BLaER1 treated with 17β-estradiol and CSF1 and Interleukin-3, amounts not matched to agents 10 nM and 100 nM (cell line): ENCODE measurements at regions not wholly inside any gene's neighbourhood (a gene's known extent, or its start where the extent isn't known, plus 50 kb on each side); places are given as distances from the start of the nearest gene placed in this dataset.
"Not testable (repeated sequence)": the region's sequence is repeated elsewhere in the genome, so short reads cannot be mapped to it uniquely, and the experiment has no call there.

Experiments used
- H3K27ac ChIP-seq, 11 experiments: shearing (Covaris generic); formaldehyde crosslinking; 2 replicates each; pipeline ENCODE4 v1.8.1; 2022
- H3K27me3 ChIP-seq, 11 experiments: shearing (Covaris generic); formaldehyde crosslinking; 2 replicates each; pipeline ENCODE4 v1.8.1; 2022
- H3K36me3 ChIP-seq, 11 experiments: shearing (Covaris generic); formaldehyde crosslinking; 2 replicates each; pipeline ENCODE4 v1.8.1; 2022
- H3K4me1 ChIP-seq, 10 experiments: shearing (Covaris generic); formaldehyde crosslinking; 2 replicates each; pipeline ENCODE4 v1.8.1; 2022
- H3K4me2 ChIP-seq, 11 experiments: shearing (Covaris generic); formaldehyde crosslinking; 2 replicates each; pipeline ENCODE4 v1.8.1; 2022
- H3K4me3 ChIP-seq, 10 experiments: shearing (Covaris generic); formaldehyde crosslinking; 2 replicates each; pipeline ENCODE4 v1.8.1; 2022
- H3K9ac ChIP-seq, 11 experiments: shearing (Covaris generic); formaldehyde crosslinking; 2 replicates each; pipeline ENCODE4 v1.8.1; 2022
- H3K9me3 ChIP-seq, 11 experiments: shearing (Covaris generic); formaldehyde crosslinking; replicated peaks in 1 of 11; 2 replicates each; pipeline ENCODE4 v1.8.1; 2022
- H4K20me1 ChIP-seq, 11 experiments: shearing (Covaris generic); formaldehyde crosslinking; 2 replicates each; pipeline ENCODE4 v1.8.1; 2022

DNA sequence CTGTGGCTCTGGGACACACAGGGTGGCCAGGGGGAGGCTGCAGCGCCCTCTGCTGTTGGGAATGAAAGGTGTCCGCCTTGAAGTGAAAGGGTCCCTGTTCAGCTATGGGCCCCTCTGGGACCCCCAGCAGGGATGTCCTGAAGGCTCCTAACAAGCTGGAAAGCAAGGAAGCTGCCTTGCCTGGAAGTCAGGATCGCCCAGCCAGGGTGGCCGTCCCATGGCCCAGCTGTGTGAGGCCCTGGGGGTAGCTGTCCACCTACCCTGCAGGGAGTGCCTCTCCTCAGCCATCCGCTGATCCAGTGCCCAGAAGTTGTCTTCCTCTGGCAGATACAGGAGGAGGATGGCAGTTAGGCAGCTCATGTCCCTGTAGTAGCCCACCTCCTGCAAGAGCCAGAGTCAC lies 143.4 kb upstream of the ZNG1F start:
- not testable (repeated sequence) for H3K9me3 ChIP-seq, H3K27ac ChIP-seq, H3K4me3 ChIP-seq, H3K27me3 ChIP-seq, H3K9ac ChIP-seq, H4K20me1 ChIP-seq, H3K4me2 ChIP-seq, H3K4me1 ChIP-seq, H3K36me3 ChIP-seq

DNA sequence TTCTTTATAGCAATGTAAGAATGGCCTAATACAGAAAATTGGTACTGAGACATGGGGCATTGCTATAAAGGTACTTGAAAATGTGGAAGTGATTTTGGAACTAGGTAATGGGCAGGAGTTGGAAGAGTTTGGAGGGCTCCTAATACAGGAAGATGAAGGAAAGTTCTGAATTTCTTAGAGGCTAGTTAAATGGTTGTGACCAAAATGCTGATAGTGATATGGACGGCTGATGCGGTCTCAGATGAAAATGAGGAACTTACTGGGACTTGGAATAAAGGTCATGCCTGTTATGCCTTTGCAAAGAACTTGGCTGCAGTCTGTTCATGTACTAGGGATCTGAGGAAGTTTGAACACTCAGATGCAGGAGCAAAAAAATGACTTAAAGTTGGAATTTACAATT lies 132.2 kb upstream of the ZNG1F start:
- H3K4me3 ChIP-seq, result not testable (repeated sequence)

DNA sequence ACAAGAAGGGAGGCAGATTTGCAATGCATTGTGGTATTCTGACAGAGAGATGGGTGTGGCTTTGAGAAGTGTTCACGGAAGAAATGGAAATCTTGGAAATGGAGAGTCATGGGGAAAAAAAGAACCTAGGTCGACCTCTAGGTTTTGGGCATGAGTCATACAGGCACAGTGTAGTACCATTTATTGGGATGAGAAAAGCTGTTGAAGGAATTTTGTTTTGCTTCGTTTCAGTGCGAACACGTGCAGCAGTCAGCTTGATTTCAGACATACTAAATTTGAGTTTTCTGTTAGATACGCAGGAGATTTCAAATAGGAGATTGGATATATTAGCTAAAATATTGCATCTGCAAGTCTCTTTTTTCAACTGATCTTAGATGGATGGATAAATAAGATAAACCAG lies 119.8 kb upstream of the ZNG1F start:
- H3K27ac ChIP-seq, H3K4me3 ChIP-seq, H3K4me1 ChIP-seq, H3K27me3 ChIP-seq, H3K9me3 ChIP-seq, H3K9ac ChIP-seq, H4K20me1 ChIP-seq, H3K4me2 ChIP-seq, H3K36me3 ChIP-seq: not testable (repeated sequence)

More for the DNA sequence above, 132.2 kb upstream of the ZNG1F start:
- H4K20me1 ChIP-seq, H3K9me3 ChIP-seq, H3K4me1 ChIP-seq, H3K9ac ChIP-seq, H3K4me2 ChIP-seq, H3K36me3 ChIP-seq, H3K27me3 ChIP-seq, H3K27ac ChIP-seq: not testable (repeated sequence)

DNA sequence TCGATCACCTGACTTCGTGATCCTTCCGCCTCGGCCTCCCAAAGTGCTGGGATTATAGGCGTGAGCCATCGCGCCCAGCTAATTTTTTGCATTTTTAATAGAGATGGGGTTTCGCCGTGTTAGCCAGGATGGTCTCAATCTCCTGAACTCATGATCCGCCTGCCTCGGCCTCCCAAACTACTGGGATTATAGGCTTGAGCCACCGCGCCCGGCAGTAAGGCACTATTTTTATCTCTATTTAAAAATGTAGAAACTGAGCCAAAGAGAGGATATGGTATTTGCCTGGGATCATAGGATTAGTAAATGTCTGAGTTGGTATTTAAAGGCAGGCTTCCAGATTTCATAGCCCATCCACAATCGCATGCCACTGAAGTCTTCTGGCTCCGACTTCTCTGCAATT lies 96.6 kb upstream of the ZNG1F start:
- not testable (repeated sequence) for H3K4me2 ChIP-seq, H3K27me3 ChIP-seq, H3K9ac ChIP-seq, H3K4me3 ChIP-seq, H3K9me3 ChIP-seq, H3K36me3 ChIP-seq, H3K4me1 ChIP-seq, H4K20me1 ChIP-seq, H3K27ac ChIP-seq

DNA sequence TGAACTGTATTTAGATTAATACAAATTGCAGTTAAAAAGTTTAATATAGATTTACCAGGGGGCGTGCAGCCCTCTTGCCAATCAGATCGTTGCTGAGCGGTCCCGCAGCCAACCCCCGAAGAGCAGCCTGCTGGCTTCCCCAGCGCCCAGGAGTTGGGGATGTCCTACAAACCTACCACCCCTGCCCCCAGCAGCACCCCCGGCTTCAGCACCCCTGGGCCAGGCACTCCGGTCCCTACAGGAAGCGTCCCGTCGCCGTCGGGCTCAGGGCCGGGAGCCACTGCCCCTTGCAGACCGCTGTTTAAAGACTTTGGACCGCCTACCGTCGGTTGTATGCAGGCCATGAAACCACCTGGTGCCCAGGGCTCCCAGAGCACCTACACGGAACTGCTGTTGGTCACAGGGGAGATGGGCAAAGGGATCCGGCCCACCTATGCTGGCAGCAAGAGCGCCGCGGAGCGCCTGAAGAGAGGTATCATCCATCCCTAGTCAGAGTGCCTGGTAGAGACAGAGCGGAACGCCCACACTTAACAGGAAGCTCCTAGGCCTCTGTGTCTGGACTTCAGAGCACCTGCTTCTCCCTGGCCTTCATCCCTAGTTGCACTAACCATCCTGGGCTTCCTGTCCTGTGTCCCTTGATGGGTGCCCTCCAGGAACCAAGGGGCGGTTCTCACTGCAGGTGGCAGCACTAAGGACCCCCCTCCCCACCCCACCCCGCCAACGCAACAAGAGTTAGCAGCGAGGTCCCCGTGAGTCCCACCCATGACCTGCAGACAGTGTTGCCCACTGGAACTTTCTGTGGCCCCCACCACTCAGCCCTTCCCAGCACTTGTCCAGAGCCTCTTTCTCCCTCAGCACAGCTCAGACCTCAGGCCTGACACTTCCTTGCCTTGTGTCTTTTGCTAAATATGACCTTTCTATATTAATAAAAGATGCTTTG lies 91.5 kb upstream of the ZNG1F start:
- not testable (repeated sequence) for H4K20me1 ChIP-seq

DNA sequence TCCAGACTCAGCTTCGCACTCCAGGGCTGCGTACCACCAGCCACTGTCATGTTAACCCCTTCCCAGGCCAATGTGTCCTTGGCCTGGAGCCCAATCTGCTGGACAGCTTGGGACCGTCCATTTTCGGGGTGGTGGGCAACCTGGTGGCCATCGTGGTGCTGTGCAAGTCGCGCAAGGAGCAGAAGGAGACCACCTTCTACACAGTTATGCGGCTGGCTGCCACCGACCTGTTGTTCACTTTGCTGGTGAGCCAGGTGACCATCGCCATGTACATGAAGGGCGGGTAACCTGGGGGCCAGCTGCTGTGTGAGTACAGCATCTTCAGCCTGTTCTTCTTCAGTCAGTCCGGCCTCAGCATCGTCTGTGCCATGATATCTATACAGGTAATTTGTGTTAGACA lies 90.3 kb upstream of the ZNG1F start:
- not testable (repeated sequence) for H3K4me1 ChIP-seq, H3K36me3 ChIP-seq, H3K27me3 ChIP-seq, H4K20me1 ChIP-seq, H3K4me2 ChIP-seq, H3K27ac ChIP-seq, H3K9me3 ChIP-seq, H3K9ac ChIP-seq, H3K4me3 ChIP-seq

More for the DNA sequence above, 91.5 kb upstream of the ZNG1F start:
- H3K4me3 ChIP-seq, H3K4me1 ChIP-seq, H3K27ac ChIP-seq, H3K36me3 ChIP-seq, H3K9me3 ChIP-seq, H3K4me2 ChIP-seq, H3K27me3 ChIP-seq, H3K9ac ChIP-seq: not testable (repeated sequence)

DNA sequence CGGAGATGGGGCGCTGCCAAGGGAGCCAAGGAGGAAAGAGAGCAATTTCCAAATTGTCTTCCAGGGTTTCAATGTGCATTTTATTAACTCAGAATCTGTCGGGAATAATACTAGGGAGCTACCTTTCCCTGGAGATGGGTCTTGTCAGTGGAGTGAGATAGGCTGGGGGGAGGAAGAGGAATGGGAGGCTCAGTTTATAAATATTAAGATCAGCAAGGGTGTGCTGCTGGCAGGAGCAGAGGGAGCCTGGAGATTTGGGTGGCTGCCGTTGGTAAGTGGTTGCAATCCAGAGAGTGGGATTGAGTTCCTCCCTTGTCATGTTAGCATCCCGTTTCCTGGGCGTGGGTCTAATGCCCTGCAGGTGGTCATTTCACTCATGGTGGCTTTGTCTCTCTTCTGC lies 89.9 kb upstream of the ZNG1F start:
- not testable (repeated sequence) for H3K4me1 ChIP-seq, H3K27me3 ChIP-seq, H3K27ac ChIP-seq, H3K9me3 ChIP-seq, H3K4me3 ChIP-seq, H3K36me3 ChIP-seq, H3K9ac ChIP-seq, H4K20me1 ChIP-seq, H3K4me2 ChIP-seq

DNA sequence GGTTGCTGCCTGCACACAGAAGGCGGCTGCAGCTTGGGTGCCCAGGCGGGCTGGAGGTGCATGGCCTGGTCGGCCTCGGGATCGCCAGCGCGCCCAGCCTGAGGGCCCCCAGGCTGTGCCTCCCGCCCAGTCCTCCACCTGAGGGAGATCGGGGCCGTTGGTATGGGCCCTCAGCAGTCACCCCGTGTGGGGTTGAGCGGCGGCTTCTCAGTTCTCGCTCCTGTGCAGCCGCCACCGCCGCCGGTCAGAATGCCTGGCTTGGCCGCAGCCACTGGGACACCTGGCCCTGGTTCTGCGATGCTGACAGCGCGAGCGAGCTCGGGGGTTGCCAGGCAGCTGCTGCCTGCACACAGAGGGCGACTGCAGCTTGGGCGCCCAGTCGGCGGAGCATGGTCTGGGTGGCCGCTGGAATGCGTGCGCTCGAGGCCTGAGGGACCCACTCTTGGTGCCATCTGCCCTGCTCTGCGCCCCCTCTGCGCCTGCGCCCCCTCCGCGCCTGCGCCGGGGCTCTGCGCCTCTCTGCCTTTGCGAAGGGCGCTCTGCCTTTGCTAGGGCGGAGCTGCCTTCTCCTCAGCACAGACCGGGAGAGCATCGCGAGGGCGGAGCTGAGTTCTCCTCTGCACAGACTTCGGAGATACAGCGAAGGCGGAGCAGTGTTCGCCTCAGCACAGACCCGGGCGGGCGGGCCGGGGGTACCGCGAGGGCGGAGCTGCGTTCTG lies 84.6 kb upstream of the ZNG1F start:
- not testable (repeated sequence) for H3K4me2 ChIP-seq, H3K36me3 ChIP-seq, H3K9ac ChIP-seq, H3K27ac ChIP-seq, H4K20me1 ChIP-seq, H3K4me1 ChIP-seq, H3K27me3 ChIP-seq, H3K4me3 ChIP-seq
- peaks cover 0 to 15% (median 7%) of the 10 kb centered on the region in 11 experiments; a peak in 13 of 22 replicates for H3K9me3 ChIP-seq

DNA sequence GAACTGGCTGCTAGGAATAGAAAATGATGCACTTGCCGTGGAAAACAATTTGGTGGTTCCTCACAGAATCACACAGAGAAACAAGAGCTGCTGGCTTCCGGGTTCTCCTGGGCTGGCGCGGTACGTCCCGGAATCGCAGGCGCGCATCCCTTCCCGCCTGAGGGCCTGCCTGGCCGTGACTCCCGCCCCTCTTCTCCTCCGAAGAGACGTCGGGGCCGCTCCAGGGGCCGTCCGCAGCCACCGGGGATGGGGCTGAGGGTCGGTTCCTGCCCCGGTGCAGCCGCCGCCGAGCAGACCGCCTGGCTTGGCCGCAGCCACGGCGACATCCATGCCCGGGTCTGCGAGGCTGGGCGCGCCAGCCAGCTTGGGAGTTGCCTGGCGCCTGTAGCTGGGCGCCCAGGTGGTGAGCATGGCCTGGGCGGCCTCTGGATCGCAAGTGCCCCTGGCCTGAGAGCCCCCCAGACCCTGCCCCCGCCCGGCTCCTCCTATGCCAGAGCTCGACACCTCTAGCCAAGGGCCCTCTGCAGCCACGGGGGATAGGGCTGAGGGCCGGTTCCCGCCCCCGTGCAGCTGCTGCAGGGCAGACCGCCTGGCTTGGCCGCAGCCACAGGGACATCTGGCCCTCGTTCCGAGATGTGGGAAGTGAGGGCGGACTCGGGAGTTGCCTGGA lies 83.9 kb upstream of the ZNG1F start:
- H3K27ac ChIP-seq, H3K27me3 ChIP-seq, H3K4me2 ChIP-seq, H3K9ac ChIP-seq, H3K36me3 ChIP-seq, H3K4me3 ChIP-seq, H4K20me1 ChIP-seq, H3K4me1 ChIP-seq: not testable (repeated sequence)
- peaks cover 0 to 15% (median 7%) of the 10 kb centered on the region in 11 experiments; a peak in 13 of 22 replicates for H3K9me3 ChIP-seq

DNA sequence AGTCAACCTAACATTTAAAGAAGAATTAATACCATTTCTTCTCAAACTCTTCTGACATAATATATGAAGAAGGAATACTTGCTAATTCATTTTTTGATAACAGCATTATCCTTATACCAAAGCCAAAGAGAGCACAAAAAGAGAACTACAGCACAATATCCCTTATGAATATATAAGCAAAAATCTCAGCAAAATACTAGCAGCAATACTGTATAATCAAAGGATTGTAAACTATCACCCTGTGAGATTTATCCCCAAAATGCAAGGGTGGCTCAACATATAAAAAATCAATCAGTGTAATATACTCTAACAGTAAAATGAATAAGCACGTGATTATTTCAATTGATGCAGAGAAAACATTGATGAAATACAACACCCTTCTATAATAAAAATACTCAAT lies 81.9 kb upstream of the ZNG1F start:
- H3K4me1 ChIP-seq, H3K27me3 ChIP-seq, H3K4me3 ChIP-seq, H3K36me3 ChIP-seq, H4K20me1 ChIP-seq, H3K4me2 ChIP-seq, H3K9ac ChIP-seq, H3K27ac ChIP-seq: not testable (repeated sequence)
- H3K9me3 ChIP-seq, result peaks cover 0 to 15% (median 7%) of the 10 kb centered on the region in 11 experiments; a peak in 13 of 22 replicates

DNA sequence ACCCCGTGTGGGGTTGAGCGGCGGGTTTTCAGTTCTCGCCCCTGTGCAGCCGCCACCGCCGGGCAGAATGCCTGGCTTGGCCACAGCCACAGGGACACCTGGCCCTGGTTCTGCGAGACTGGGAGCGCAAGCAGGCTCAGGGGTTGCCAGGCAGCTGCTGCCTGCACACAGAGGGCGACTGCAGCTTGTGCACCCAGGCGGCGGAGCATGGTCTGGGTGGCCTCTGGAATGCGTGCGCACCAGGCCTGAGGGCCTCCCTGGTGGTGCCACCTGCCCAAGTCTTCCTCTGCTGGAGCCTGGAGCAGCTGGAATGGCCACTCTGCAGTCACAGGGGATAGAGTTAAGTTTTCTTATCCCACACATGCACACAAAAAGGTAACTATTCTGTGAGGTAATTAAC lies 80.4 kb upstream of the ZNG1F start:
- not testable (repeated sequence) for H3K9ac ChIP-seq, H3K36me3 ChIP-seq, H3K27ac ChIP-seq, H3K27me3 ChIP-seq, H3K4me3 ChIP-seq, H3K4me1 ChIP-seq, H3K4me2 ChIP-seq, H4K20me1 ChIP-seq
- H3K9me3 ChIP-seq, result peaks cover 0 to 15% (median 7%) of the 10 kb centered on the region in 11 experiments; a peak in 13 of 22 replicates

DNA sequence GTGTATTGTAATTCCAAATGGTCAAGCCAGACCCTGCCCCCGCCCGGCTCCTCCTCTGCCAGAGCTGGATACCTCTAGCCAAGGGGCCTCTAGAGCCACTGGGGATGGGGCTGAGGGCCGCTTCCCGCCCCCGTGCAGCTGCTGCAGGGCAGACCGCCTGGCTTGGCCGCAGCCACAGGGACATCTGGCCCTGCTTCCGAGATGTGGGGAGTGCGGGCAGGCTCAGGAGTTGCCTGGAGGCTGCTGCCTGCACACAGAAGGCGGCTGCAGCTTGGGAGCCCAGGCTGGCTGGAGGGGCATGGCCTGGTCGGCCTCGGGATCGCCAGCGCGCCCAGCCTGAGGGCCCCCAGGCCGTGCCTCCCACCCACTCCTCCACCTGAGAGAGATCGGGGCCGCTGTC lies 79.9 kb upstream of the ZNG1F start:
- H3K4me2 ChIP-seq, H3K9ac ChIP-seq, H3K27me3 ChIP-seq, H3K36me3 ChIP-seq, H4K20me1 ChIP-seq, H3K27ac ChIP-seq, H3K4me3 ChIP-seq, H3K4me1 ChIP-seq: not testable (repeated sequence)
- peaks cover 0 to 15% (median 7%) of the 10 kb centered on the region in 11 experiments; a peak in 13 of 22 replicates for H3K9me3 ChIP-seq

DNA sequence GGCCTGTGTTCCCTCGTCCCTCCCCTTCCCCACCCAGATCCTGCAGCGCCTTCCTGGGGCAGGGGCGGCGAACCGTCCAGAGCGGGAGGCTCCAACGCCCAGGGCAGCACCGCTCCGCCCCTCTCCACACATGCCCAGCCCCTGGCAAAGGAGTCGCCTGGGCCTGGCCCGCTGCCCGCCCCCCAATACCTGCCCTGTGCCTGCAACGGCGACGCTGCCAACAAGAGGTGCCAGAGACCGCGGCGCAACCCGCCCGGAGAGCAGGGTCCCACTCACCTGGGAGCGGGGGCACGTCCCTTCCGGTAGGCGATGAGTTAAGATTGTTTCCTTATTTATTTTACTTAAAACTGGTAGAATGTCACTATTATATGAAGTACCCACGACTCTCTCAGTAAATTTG lies 77.5 kb upstream of the ZNG1F start:
- not testable (repeated sequence) for H3K27me3 ChIP-seq, H3K27ac ChIP-seq, H3K4me3 ChIP-seq, H4K20me1 ChIP-seq, H3K9ac ChIP-seq, H3K4me2 ChIP-seq, H3K36me3 ChIP-seq, H3K4me1 ChIP-seq
- H3K9me3 ChIP-seq, result peaks cover 0 to 12% (median 5%) of the 10 kb centered on the region in 11 experiments; a peak in 9 of 22 replicates

DNA sequence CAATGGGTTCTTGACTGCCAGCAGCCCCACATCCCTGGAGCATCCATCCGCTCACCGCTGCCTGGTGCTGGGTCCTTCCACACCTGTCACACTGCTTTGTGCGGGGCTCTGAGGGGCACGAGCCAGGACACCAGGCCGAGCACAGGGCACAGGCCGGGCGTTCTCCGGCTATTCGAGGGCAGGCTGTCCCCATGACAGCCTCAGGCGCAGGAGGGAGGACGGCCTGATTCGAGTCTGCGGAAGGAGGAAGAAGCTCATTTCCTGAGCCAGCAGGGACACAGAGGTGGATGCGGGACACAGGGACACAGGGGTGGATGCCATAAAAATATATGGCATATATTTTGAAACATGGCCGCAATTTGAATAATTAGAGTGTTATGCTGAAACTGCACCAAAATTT lies 76.9 kb upstream of the ZNG1F start:
- not testable (repeated sequence) for H3K27me3 ChIP-seq, H3K27ac ChIP-seq, H3K4me3 ChIP-seq, H3K9ac ChIP-seq, H4K20me1 ChIP-seq, H3K4me1 ChIP-seq, H3K36me3 ChIP-seq, H3K4me2 ChIP-seq
- peaks cover 0 to 12% (median 5%) of the 10 kb centered on the region in 11 experiments; a peak in 9 of 22 replicates for H3K9me3 ChIP-seq
